Fibroblast of lung (primary cell): ENCODE measurements at regions not wholly inside any gene's neighbourhood (a gene's known extent, or its start where the extent isn't known, plus 50 kb on each side); places are given as distances from the start of the nearest gene placed in this dataset.

Source experiments
- DNase-seq, 2 donors: peaks; one replicate each; pipeline versions ENCODE4 v3.0.0 to v3.0.0-alpha.2; 2010; ENCODE audit warnings: low read depth in 2 of 2
- H2AFZ ChIP-seq: 2 replicates; pipeline ENCODE4 v1.5.1; 2012; ENCODE audit warnings: low read length, control low read depth, inconsistent platforms
- H3K27ac ChIP-seq: 2 replicates; pipeline ENCODE4 v1.5.1; 2011; ENCODE audit warnings: low read length, control low read depth; ENCODE audit not compliant: insufficient read depth
- H3K27me3 ChIP-seq: 2 replicates; pipeline ENCODE4 v1.5.1; 2011; ENCODE audit warnings: mild to moderate bottlenecking, low read length; ENCODE audit not compliant: control insufficient read depth, insufficient read depth
- H3K36me3 ChIP-seq: 2 replicates; pipeline ENCODE4 v1.5.1; 2011; ENCODE audit warnings: low read length; ENCODE audit not compliant: control insufficient read depth, insufficient read depth
- H3K4me1 ChIP-seq: 2 replicates; pipeline ENCODE4 v1.5.1; 2011; ENCODE audit warnings: low read length; ENCODE audit not compliant: control insufficient read depth, insufficient read depth; ENCODE audit errors: extremely low read depth
- H3K4me2 ChIP-seq: 2 replicates; pipeline ENCODE4 v1.5.1; 2011; ENCODE audit warnings: low read length, control low read depth; ENCODE audit not compliant: insufficient read depth; ENCODE audit errors: extremely low read depth
- H3K4me3 ChIP-seq, 4 experiments: fragments of 200-600 bp in 1 of 4; sonication (generic) in 1 of 4; replicated peaks in 1 of 4; 2 replicates each; pipeline ENCODE4 v1.5.1; 2011 to 2016; ENCODE audit warnings: low read length in 4 of 4, low read depth in 3 of 4, mild to moderate bottlenecking in 3 of 4, control low read depth in 2 of 4, inconsistent platforms in 1 of 4, mixed read lengths in 1 of 4; ENCODE audit not compliant: insufficient read depth in 1 of 4; ENCODE audit errors: control extremely low read depth in 1 of 4
- H3K79me2 ChIP-seq: 2 replicates; pipeline ENCODE4 v1.5.1; 2012; ENCODE audit warnings: mild to moderate bottlenecking, low read length, inconsistent platforms; ENCODE audit not compliant: control insufficient read depth, insufficient read depth
- H3K9ac ChIP-seq: 2 replicates; pipeline ENCODE4 v1.5.1; 2011; ENCODE audit warnings: mild to moderate bottlenecking, low read length, control low read depth; ENCODE audit not compliant: insufficient read depth
- H3K9me3 ChIP-seq: 2 replicates; pipeline ENCODE4 v1.5.1; 2012; ENCODE audit warnings: low read depth, low read length; ENCODE audit not compliant: control insufficient read depth, insufficient read depth
- H4K20me1 ChIP-seq: 2 replicates; pipeline ENCODE4 v1.5.1; 2011; ENCODE audit warnings: low read length; ENCODE audit not compliant: control insufficient read depth, insufficient read depth; ENCODE audit errors: extremely low read depth
- EZH2 ChIP-seq: IDR thresholded peaks from 2 replicates; pipeline ENCODE4 v1.5.1; 2012; ENCODE audit warnings: low read length, control low read depth, mild to moderate bottlenecking; ENCODE audit errors: missing control alignments
- TF ChIP-seq, protein P1 (sequence below), 2 donors: IDR thresholded peaks in 1 of 2; conservative IDR thresholded peaks in 1 of 2; 1 replicate in 1 of 2; 2 replicates in 1 of 2; pipeline ENCODE4 v1.5.1; 2011 to 2012; ENCODE audit warnings: low read length in 2 of 2, control low read depth in 1 of 2, inconsistent platforms in 1 of 2, low read depth in 1 of 2, mild to moderate bottlenecking in 1 of 2

DNA sequence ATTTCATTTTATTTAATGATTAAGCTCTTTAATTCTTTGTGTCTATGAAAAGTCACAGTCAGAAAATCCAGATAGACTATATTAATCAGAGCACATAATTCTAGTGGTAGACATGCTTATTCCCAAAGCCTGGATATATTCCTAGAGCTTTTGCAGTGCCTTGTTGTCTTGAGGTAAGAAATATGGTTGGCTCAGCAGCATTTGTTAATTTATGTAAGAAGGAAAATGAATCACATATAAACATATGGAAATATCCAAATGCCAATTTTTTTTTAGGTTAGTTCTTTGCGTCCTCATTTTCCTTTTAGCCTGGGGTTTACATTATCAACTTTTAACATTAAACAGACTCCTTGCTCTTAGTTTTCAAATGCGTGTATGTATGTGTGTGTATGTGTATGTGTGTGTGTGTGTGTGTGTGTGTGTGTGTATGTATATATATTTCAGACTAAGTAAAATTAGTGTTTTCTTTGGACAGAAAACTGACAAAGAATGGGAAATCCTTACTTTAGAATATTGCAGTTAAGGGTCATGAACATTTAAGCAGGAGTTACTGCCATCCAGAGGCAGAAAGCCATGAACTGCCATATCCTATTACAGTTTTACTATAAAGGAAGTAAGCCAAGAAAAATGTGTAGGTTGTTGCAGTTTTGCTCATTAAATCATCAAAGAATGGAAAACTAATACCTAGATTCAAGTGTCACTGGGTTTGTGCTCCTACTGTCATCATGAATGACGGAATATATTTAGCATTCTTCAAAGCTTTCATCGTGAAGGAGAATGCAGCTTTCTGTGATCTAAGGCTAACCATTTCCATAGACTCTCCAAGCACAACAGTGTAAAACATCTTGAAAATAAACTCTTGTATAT lies 477.1 kb upstream of the NR5A2 start:
- no peaks in the 10 kb centered on the region for H4K20me1 ChIP-seq
- H3K9ac ChIP-seq = no peak overlapping the region
- H3K4me1 ChIP-seq = no peaks in the 10 kb centered on the region
- DNase-seq = peak; percentile 32 to 71
- H3K36me3 ChIP-seq = no peaks in the 10 kb centered on the region
- no peaks in the 10 kb centered on the region for H3K27me3 ChIP-seq
- H3K27ac ChIP-seq = no peak overlapping the region
- no peak for TF ChIP-seq EZH2
- TF ChIP-seq, protein P1, sequence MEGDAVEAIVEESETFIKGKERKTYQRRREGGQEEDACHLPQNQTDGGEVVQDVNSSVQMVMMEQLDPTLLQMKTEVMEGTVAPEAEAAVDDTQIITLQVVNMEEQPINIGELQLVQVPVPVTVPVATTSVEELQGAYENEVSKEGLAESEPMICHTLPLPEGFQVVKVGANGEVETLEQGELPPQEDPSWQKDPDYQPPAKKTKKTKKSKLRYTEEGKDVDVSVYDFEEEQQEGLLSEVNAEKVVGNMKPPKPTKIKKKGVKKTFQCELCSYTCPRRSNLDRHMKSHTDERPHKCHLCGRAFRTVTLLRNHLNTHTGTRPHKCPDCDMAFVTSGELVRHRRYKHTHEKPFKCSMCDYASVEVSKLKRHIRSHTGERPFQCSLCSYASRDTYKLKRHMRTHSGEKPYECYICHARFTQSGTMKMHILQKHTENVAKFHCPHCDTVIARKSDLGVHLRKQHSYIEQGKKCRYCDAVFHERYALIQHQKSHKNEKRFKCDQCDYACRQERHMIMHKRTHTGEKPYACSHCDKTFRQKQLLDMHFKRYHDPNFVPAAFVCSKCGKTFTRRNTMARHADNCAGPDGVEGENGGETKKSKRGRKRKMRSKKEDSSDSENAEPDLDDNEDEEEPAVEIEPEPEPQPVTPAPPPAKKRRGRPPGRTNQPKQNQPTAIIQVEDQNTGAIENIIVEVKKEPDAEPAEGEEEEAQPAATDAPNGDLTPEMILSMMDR (conservative IDR thresholded peaks at IDR 0.05 in 1 of 2, IDR thresholded peaks at IDR 0.05 in 1 of 2; ENCODE audit: low read depth in 1 of 2, low read length in 2 of 2) = peak; percentile 13 to 42
- H3K9me3 ChIP-seq = no peaks in the 10 kb centered on the region
- no peak overlapping the region for H3K4me3 ChIP-seq
- H3K79me2 ChIP-seq = no peaks in the 10 kb centered on the region
- H3K4me2 ChIP-seq = no peak overlapping the region
- H2AFZ ChIP-seq = no peak overlapping the region

DNA sequence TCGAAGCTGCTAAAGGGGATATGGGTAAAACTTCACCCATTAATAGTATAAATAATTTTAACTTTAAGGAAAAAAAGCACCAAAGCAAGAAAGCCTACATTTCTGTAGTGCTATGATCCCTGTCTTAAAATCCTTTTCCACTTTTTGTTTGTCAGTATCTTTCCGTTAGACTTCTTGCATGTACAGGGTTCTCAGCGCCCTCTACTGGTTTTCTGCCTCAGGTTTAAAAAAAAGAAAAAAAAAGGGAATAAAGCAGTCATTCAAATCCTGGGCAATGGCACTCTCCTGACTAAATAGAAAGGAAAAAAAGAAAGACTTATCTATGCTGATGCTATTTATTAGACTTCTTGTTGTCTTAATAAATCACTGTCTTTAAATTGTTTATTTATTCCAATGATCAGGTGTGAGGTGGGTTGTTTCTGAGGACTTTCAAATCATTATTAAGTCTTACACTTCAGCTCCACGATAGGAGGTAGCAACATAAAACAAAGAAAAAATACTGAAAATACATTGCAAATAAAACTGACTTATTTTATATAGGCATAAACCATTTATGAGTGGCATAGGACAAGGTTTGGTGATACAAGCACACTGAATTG lies 475.4 kb upstream of the NR5A2 start:
- Histone ChIP-seq H3K4me2 (no peak overlapping the region), H3K9ac (no peak overlapping the region), H3K4me1 (no peaks in the 10 kb centered on the region), H3K4me3 (no peak overlapping the region), H2AFZ (no peak overlapping the region), H3K36me3 (no peaks in the 10 kb centered on the region), H3K79me2 (no peaks in the 10 kb centered on the region), H3K27ac (no peak overlapping the region), H4K20me1 (no peaks in the 10 kb centered on the region), H3K9me3 (no peaks in the 10 kb centered on the region), H3K27me3 (no peaks in the 10 kb centered on the region)
- TF ChIP-seq EZH2 = no peak
- TF ChIP-seq, protein P1 (conservative IDR thresholded peaks at IDR 0.05 in 1 of 2, IDR thresholded peaks at IDR 0.05 in 1 of 2; ENCODE audit: low read depth in 1 of 2, low read length in 2 of 2) = peak; percentile 75 to 79
- peak; percentile 69 to 85 for DNase-seq

DNA sequence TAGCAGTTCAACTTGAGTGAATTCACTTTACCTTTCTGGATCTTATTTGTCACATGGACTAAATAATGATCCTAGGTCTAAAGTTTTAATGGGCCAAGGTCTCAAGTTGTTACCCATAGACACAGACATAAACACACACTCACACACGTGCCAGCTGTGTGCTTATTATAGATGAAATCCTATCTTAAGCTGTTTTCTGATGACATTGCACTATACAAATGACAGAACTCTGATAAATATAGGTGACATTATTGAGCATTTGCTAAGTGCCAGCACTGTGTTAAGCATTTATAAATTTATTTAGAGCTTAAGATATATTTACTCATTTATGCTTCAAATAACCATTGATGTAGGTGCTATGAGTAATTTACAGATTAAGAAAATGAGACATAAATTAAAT lies 474.4 kb upstream of the NR5A2 start:
- no peak overlapping the region for H3K9ac ChIP-seq
- H4K20me1 ChIP-seq = no peaks in the 10 kb centered on the region
- no peaks in the 10 kb centered on the region for H3K36me3 ChIP-seq
- H3K4me3 ChIP-seq = no peak overlapping the region
- no peaks in the 10 kb centered on the region for H3K27me3 ChIP-seq
- no peaks in the 10 kb centered on the region for H3K4me1 ChIP-seq
- no peaks in the 10 kb centered on the region for H3K9me3 ChIP-seq
- DNase-seq = no peak
- H3K4me2 ChIP-seq = no peak overlapping the region
- no peaks in the 10 kb centered on the region for H3K79me2 ChIP-seq
- TF ChIP-seq EZH2 = no peak
- TF ChIP-seq, protein P1 (conservative IDR thresholded peaks at IDR 0.05 in 1 of 2, IDR thresholded peaks at IDR 0.05 in 1 of 2; ENCODE audit: low read depth in 1 of 2, low read length in 2 of 2) = no peak
- H3K27ac ChIP-seq = no peak overlapping the region
- no peak overlapping the region for H2AFZ ChIP-seq
